GM18499 (cell line): ENCODE measurements at regions not wholly inside any gene's neighbourhood (a gene's known extent, or its start where the extent isn't known, plus 50 kb on each side); places are given as distances from the start of the nearest gene placed in this dataset.

Experiments used
- ATAC-seq: cut with Tn5 transposase; IDR thresholded peaks from one replicate; pipeline ENCODE4 v1.9.1; 2021; ENCODE audit warnings: moderate number of reproducible peaks; ENCODE audit not compliant: insufficient read depth, unreplicated experiment

GRCh38 chr4:66653937-66654336 lies 891.4 kb downstream of the CENPC start:
- no peak for ATAC-seq

DNA sequence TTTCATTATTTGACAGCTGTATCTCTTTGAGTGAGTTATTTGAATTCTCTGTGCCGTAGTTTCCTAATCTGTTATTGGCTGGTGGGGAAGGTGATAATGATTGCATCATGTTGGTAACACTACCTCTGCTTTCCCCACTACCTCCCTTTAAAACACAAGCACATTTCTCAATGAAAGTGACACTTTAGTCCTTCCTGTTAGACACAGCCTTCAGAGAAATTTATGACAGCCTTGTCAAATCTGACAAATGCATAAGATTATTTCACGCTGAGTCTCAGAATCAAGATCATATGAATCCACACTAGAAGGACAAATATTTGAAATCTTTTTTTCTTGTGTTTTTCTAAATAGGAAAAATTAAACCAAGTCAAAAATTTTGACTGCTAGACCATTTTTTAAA lies 896.1 kb downstream of the CENPC start:
- no peak for ATAC-seq

DNA sequence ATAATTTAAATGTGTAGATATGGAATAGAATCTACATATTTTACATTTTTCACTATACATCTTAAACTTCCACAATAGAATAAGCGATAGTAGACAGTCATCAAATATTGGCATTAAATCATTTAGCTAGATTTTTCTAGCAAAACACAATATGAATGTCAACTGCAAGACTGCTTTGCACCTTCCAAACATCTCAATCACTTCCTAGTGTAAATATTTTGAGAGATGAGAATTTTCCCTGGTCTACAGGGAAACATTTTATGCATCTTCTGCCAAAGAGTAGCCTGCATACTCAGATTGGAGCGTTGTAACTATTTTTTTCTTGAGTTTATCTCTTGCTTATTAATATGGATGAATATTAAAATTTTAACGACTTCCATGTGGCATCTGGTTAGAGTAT lies 897.4 kb downstream of the CENPC start:
- no peak for ATAC-seq

DNA sequence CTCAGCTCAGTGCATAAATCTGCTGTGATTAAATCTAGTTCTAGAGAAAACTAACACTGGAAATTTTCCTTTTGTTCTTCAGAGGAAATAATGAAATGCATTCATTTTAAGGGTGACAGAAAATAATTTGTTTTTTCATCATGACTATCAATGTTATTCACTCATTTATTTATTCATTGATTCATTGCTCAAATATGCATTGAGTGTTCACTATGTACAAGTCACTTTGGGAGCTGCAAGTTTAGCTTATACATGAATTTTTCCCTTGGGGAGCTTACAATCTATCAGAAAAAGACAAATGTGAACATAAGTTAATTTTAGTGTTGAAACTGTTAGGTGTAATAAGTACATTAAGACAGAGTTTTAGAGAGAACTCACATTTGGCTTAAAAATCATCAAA lies 897.8 kb downstream of the CENPC start:
- no peak for ATAC-seq

GRCh38 chr4:66640233-66640990 lies 904.9 kb downstream of the CENPC start:
- no peak for ATAC-seq

DNA sequence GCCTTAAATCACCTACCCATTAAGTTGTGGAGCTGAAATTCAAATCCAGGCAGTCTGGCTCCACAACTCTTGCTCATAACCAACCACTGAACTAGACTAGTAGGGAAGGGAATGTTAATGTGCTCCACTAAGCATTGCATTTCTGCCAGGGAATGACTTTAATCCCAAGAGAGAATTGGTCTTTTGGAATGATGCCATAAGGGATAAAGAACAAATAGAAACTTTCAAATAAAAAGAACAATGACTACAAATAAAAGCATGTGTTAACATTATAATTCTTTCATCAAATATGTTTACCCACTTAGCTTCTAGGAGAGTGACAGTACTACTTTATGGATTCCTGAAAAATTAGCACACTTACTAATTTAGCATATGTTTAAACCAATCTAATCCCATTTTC lies 905.9 kb downstream of the CENPC start:
- no peak for ATAC-seq

DNA sequence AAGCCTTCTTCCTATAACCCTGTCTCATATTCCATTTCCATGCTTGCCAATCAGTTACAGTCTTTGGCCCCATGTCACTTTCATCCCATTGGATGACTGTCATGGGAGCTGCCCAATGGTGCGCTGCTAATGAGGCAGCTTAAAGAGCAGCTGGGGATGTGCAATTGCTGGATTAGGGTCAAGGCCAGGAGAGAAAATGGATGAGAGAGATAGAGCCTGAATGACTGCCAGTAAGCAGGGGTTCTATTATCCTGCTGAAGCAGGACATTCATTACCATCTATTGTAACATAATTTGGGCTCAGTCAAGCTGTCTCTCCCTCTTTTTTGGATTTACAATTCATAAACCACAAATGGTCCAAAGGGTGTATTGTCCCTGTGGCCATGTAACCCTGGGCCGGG lies 909.0 kb downstream of the CENPC start:
- no peak for ATAC-seq

DNA sequence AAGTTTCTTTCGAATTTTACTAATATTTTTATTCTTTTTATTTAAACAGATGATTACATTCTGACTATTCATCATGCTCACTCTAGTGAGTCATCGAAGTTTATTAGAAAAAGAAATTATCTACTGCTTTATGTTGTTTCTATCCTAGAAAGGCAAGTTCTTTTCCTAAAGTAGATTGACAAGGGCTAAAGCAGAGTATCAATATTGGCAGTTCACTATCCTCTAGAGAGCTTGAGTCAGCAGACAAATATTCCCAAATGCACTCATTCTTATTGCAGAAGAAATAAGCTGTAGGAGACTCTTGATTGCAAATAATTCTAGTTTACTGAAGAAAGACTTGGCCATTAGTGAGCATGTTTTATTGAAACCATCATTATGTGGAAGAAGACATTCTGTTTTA lies 911.8 kb downstream of the CENPC start:
- no peak for ATAC-seq

DNA sequence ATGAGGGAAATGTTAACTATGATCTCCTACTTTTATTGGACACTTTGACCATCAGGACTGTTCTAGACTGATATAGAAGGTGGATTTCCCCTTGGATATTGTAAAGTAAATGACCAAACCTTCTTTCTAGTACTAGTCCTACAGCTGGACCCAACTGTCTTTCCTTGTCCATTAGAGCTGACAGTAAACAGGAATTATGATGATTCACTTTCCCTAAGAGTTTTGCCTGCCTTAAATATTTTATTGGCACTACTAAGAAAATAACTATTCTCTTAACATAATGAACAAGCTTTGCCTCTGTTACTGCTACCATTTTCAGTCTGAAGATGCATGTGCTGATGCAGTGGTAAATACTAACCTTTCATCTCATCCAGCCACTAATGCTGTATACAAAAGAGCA lies 915.4 kb downstream of the CENPC start:
- no peak for ATAC-seq

- no peak for ATAC-seq
Observed at GRCh38 chr4:66628146-66628545, 917.2 kb downstream of the CENPC start.

GRCh38 chr4:66625480-66625879 lies 919.8 kb downstream of the CENPC start:
- ATAC-seq = no peak

DNA sequence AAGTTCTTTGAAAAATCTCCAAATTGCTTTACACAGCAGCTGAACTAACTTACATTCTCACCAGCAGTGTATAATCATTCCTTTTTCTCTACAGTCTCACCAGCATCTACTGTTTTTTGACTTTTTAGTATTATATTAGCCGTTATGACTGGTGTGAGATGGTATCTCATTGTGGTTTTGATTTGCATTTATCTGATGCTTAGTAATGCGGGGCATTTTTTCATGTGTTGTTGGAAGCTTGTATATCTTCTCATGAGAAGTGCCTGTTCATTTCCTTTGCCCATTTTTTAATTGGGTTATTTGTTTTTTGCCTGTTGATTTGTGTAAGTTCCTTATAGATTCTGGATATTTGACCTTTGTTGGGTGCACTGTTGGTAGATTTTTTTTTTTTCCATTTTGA lies 931.7 kb downstream of the CENPC start:
- ATAC-seq = no peak

- ATAC-seq = no peak
Observed at GRCh38 chr4:66609014-66609413, 936.3 kb downstream of the CENPC start.

DNA sequence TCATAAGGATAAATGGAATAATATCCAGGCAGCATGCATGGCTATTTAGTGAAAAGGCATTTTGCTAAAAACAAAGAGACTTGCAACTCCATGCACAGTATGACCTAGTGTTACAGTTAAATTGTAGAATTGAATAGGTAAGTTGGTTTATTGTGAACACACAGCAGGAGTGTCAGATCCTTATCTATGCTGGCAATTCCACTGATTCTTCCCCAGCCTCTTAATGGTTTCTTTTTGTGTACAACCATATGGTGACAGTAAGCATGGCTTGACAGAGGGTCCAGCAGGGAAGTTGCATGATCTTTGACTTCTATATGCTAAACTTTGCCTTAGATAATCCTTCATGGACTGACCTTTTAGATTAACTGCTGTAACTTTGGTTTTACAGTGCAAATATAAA lies 936.6 kb upstream of the EPHA5 start:
- ATAC-seq = no peak

- no peak for ATAC-seq
Observed at GRCh38 chr4:66606215-66606614, 935.9 kb upstream of the EPHA5 start.

- ATAC-seq = no peak
Observed at GRCh38 chr4:66604192-66604591, 933.9 kb upstream of the EPHA5 start.

DNA sequence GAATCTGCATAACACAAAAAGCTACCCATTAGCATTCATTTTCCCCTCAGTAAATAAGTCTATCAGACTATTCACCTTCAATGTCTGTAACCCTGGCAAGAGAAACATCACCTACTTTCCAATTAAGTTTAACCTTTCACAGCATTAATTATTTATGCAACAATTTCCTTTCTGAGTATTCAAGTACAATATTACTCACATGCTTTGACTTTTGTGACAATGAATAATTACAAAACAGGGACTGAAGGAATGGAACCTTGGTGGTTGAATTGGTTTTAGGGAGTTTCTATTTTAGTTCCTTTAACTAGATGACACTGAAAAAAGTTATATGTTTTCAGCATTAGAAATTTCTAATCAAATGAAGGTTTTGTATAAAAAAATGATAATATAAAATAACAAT lies 932.3 kb upstream of the EPHA5 start:
- no peak for ATAC-seq

DNA sequence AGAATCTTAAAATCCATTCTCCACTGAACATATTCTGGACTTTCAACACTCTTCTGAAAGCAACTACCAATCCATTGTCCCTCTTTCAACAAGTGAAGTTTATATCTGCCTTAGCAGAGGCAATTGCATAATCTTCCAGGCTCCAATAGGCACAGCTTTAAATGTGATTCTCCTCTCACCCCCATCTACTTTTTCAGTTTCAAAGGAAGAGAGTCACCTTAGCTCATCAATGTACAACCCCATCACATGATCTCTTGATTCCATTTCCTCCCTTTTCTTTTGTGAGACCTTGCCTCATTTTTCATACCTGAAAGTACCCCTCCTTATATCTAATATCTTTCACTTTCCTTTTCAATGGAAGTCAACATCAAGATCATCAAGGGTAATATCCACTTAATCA lies 921.7 kb upstream of the EPHA5 start:
- ATAC-seq = no peak

DNA sequence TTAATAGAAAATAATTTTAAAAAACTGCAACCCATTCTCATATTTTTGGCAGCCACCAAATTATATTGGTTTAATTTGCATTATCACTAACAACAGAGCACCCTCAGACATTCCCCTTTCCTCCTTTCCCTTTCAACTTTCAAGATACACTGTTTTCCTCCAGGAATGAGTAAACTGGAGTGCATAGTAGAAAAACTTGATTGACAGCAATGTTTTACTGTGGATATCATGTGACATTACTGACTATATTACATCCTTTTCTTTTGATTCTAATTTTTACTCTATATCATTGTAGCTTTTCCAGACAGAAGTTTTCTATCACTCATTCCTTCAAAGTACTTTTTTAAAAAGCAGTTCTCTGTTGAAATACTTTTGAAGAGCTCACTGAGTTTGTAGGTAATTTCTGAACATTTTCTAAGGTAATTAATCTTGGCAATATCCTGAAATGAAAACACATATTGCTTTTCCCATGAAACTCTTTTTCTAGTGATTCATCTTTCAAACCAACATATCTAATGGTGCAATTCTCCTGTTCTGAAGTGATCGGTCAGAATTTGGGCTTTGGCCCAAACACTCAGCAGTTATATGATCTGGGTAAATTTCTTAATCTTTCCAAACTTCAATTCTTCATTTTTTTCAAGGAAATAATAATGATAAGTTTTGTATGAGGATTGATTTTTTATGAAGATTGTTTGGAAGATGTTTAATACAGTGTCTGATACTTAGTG lies 920.4 kb upstream of the EPHA5 start:
- no peak for ATAC-seq

- no peak for ATAC-seq
Observed at GRCh38 chr4:66589183-66589582, 918.9 kb upstream of the EPHA5 start.

DNA sequence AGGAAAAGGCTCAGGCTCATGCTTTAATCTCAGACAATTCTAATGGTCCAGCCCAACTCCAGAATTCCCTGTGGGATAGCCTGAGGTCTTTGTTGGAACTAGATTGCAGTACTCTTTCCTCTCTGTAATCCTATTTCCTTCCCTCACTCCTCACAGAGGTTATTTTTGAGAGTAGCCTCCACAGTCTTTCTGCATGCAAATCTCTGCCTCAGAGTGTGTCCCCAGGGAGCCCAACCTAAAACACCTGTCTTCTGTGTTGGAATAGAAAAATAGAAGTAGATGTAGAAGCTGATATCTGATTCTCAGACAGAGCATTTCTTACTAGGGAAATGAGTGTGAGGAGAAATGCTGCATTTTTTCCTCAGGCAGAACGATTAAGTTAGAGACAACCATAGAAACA lies 915.5 kb upstream of the EPHA5 start:
- no peak for ATAC-seq

GRCh38 chr4:66577922-66578321 lies 907.6 kb upstream of the EPHA5 start:
- no peak for ATAC-seq
